HG02885 (cell line): ENCODE measurements at regions not wholly inside any gene's neighbourhood (a gene's known extent, or its start where the extent isn't known, plus 50 kb on each side); places are given as distances from the start of the nearest gene placed in this dataset.

ENCODE experiments used
- ATAC-seq: cut with Tn5 transposase; IDR thresholded peaks from one replicate; pipeline ENCODE4 v1.9.1; 2021; ENCODE audit warnings: mild to moderate bottlenecking; ENCODE audit not compliant: unreplicated experiment, poor library complexity

DNA sequence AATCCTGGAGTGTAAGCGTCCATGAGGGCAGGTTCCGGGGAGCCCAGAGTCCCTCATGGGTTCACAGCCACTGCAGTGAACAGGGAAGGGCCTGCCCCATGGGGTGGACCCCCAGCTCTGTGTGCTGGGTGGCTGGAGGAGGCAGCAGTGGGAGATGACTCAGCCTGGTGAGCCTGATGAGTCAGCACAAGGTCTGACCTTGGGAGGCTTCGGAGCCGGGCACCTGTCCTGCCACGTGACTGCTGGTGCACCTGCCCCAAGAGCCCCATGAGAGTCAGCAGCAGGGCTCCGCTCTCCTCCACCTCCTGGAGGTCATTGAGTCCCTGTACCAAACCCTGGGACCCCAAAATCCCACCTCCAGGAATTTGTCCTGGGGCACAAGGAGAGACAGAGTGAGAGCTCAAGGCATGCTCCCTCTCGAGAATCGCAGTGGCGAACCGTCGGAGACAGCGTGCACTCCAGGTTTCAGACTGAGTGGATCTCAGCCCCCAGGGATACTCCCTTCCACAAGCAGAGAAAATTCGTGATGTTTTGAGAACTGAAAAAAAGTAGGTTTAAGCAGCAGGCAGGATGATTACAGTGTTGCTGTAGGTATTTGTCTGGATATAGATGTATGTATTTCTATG, 1221.7 kb downstream of the BRD1 start:
- ATAC-seq = no peak

DNA sequence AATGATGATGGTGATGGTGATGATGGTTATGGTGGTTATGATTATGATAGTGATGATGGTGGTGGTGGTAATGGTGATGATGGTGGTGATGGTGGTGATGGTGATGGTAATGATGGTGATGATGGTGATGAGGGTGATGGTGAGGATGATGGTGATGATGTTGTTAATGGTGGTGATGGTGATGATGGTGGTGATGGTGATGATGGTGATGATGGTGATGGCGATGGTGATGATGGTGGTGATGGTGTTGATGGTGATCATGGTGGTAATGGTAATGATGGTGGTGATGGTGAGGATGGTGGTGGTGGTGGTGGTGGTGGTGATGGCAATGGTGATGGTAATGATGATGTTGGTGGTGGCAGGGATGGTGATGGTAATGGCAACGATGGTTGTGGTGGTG, 1222.5 kb downstream of the BRD1 start:
- ATAC-seq = no peak

DNA sequence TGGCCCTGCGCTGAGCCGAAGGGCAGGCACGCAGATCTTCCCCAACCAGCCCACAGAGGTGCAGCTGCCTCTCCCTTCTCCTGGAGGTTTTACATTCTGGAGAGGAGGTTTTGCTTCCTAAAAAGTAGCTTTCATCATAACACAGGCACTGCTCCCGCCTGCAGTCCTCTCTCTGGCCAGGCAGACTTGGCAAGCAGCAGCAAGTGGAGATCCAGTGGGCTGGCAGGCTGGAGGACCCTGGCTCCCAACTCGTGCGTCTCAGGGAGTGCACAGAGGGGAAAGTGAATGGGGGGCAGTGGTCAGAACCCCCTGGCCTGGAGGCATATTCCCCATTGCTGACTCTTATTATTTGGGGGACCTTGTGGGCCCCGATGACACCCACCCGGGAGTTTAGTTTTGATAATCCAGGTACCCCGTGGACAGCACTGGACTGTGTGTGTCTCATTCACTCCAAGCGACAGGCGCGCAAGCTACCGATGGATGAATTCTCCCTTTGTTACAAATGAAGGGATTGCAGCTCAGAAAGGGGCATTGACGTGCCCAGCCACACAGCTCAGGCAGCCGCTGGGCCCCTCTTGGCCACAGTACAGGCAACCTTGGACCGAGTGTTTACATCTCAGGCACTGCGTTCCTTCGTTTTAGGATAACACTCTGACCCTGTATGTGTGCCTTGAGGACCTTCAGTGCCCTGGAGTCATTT, 1223.9 kb downstream of the BRD1 start:
- no peak for ATAC-seq

DNA sequence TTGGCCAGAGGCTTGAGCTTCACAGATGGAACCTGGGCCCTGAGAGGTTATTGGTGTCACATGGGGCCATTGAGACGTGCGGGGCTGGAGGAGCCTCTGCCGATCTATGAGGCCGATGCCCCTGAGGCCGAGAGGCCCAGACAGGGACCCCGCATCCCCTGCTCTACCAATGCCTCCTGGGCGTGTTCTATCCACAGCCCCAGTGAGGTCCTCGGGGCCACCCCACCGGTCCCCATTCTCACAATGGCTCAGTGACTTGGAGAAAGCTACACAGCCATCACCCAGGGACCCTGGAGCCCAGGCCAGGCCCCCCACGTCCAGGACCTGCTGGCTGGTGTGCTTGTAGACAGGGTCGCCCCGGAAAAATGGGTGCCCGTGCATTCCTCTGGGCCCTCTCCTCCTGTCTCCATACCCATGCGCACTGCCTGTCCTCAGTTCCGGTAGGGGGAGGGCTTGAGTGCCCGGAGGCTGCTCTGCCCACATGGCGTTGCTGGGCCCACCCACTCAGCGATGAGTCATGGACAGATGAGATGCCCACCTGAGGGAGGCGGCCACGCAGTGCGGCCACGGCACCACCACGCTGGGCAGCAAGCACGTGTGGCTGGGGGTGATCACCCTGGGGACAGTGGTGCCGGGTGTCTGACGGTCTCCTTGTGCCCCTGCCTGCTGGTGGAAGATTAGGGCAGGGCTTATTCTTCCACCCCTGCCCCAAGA, 1224.7 kb downstream of the BRD1 start:
- ATAC-seq = no peak

DNA sequence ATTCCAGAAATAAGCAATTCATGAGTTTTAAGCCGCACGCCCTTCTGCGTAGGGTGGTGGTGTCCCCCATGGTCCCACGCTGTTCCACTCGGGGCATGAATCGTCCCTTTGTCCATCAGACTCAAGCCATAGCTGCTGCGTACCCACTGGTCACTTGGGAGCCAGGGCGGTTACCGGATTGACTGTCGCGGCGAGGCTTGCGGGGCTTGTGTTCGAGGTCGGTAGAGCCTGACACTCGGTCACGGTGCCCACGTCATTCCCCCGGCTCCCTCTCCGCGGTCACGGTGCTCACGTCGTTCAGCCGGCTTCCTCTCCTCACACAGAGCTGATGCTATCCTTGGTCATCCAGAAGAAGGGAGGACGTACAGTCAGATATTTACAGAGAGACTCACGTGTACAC, 1227.0 kb downstream of the BRD1 start:
- ATAC-seq = no peak

DNA sequence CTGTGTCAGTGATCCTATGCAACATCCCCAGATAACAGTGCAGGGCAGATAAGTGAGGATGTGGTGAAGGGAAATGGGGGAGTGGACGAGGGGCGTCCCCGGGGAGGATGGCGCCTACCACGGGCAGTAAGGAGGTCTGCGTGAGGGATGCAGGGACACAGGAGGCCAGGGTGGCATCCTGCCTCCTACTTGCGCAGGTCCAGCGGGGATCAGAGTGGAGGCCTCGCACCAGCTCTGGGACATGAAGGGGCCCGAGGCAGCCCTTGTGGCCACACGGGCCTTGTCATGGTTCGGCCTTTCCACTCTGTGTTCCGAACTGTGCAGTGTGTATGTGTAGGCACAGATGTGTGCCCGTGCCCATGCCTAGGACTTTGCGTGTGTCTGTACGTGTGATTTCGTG, 1227.5 kb downstream of the BRD1 start:
- ATAC-seq = no peak

DNA sequence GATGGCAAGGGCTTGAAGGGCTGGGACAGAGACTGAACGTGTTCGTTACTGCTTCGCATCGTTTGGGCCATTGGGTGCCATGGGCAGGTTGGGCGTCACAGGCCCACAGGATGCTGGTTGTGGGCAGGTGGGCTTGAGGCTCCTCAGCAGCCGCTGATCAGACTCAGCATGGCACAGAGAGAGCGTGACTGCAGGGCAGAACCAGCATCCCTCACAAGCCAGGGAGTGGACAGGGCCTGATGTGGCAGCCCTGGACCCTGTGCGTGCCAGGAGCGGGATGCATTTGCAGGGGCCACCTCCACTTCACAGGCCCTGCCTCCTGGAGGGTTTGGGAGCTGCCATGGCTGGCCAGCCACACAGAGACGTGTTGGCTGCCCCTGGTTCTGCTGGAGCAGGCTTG, 1228.3 kb downstream of the BRD1 start:
- no peak for ATAC-seq

DNA sequence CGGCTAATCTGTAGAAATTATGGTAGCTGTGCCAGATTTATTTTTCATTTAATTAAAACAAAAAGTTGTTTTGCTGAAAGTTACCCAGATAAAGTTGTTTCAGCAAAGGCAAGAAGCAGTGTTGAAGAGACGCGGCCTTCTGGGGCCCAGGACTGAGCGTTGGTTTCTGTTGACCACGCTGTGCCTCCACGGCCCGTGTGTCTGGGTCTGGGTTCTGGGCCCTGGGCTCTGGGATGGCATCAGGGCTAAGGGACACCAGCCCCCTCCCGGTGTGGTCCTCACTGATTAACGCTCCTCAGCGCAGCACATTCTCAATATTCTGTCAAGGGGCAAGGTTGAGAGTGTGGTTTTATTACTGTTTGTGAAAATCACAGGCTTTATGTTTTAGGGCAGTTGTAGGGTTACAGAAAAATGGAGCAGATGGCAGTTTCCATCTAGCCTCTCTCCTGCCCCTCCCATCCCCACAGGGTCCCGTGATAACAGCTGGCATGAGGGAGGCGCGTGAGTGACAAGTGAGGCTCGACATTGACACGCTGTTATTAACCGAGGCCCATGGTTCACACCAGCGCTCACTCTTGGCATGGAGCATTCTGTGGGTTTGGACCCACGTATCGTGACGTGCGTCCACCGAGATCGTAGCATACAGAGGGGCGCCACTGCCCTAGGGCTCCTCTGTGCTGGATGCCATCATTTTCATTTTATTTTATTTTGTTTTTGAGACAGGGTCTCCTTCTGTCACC, 1231.4 kb downstream of the BRD1 start:
- no peak for ATAC-seq

DNA sequence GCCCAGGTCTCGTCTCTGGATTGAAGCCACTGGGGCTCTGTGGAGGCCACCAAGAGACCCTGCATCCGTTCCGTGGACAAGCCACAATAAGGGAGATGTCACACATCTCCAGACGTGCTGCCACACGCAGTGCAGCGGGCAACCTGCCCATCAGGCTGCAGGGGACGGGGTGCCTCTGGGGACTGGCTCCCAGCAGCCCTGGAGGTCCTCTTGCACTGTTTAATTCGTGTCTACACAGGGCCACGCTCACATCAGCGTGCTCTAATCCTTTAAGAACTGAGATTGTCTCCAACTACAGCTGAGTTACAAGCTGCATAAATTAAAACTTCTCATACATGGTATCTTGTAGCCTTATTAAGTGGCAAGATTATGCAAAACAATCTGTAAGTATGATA, 1232.2 kb downstream of the BRD1 start:
- ATAC-seq = no peak

DNA sequence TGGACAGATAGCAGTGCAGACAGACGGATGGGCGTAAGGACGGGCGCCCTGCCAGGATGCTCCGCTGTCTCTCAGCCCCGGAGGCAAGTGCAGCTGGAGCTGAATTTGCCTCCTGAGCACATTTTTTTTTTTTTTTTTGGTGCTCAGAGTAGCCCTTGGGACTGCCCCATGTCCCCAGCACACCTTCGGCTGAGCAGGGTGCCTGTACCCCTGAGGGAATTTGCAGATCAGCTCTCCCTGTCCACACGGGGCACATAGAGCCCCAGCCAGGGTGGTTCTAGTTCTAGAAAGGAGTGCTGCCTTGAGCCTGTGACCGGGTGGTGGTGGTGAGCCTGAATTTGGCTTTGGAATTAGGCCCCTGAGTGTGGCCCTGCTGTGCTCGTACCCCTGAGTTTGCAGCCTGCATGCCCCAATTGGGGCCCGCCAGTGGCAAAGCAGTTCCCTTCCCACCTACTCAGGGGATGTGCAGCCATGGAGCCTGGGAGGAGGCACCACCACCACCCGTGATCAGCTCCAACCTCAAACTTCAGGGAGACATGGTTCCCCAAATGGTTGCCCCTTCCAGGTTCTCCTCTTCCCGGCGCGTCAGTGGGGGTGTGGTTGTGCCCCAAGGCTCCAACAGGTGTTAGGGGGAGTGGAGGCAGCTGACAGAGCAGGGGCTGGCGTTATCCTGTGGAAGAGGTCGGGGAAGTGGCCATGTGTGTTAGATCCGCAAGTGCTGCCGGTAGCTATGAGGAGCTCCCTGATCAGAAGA, 1232.7 kb downstream of the BRD1 start:
- no peak for ATAC-seq

DNA sequence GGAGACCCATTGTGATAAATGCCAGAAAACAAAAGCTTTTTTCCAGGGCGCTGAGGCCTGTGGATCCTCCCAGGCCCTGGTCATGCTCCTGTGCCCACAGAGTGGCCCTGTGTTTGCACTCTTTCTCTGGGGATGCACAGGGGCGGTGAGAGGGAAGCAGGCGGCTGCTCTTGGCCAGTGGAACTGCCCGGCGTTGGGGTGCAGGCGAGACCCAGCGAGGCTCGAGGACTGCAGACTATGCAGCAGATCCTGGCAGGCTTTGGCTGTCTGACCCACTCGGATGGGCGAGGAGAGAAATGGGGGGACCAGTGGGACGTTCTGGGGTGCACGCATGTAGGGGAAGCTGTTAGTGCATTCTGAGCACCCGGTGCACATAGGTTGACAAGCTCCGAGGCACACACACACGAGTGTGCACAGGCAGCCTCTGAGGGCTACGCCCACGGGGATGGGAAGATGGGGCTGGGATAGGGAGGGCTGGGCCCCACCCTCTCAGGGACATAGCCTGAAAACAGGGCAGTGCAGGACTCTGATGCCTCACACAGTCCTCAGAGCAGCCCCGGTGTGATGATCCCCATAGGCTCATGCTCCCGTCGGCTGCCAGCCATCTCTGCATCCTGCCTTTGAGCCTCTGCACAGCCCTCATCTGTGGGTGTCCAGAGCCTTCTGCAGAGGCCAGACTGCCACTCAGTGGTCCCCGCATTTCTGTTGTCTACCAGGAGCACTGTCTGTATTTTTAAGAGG, 1233.5 kb downstream of the BRD1 start:
- no peak for ATAC-seq

DNA sequence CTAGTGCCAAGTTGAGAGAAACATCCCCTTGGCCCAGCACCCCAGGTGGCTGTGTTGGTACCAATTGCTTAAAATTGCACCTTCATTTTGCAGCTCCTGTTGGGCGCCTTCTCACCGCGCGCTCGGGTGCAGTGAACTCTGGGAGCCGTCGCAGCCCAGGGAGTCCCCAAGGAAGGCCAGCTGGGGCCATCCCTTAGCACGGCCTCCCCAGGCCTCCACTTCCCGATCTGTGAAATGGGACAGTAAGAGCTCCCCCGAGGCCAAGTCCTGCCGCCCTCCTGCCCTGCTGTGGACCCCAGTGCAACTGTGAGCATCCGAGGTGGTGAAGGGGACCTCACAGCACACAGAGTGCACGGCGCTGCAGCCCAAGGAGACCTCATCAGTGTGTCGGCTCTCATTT, 1234.1 kb downstream of the BRD1 start:
- no peak for ATAC-seq

DNA sequence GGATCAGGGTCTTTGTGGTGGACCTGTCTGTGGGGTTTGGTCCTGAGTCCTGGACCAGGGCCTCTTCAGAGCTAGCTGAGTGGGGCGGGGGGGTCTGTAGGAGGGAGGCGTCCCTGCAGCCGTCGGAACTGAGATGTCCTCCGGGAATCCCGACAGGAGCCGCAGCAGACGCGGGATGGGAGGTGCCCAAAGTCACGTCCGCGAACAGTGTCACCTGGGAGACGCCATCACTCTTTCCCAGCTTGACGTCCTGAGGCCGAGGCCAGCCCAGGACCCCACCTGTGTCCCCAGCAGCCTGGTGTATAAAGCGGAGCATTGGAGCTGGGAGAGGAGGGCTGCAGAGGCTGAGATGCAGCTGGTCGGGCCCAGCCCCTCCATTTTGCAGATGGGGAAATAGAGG, 1234.7 kb downstream of the BRD1 start:
- no peak for ATAC-seq

DNA sequence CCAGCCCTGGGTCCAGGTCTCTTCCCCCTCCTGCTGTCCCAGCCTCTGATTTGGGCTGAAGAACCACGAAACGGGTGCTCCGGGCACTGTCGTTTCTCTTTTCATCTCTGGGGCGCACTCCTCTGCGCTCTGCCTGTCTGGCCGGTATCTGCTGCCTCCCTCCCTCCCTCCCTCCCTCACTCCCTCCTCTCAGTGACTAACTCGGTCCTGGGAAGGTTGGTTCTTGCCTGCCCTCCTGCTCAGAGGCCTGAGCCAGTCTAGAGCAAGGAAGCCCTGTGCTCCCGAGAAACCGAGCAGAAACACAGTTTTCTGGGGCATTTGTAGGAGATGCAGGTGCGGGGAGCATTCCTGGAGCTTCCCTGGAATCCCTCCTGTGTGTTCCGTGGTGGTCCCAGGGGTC, 1235.2 kb downstream of the BRD1 start:
- no peak for ATAC-seq

DNA sequence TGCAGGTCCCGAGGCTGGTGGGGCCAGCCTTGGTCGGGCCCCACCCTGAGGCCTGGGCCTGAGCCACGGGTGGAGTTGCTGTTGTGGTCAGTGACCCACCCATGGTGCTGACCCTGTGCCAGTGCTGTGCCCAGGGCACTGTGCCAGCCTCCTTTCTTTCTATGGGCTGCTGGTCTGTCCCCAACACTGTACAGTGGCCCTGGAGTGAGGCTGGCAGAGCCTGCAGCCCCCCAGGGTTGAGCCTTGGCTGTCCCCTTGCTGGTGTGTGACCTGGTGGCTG, 1235.7 kb downstream of the BRD1 start:
- no peak for ATAC-seq

DNA sequence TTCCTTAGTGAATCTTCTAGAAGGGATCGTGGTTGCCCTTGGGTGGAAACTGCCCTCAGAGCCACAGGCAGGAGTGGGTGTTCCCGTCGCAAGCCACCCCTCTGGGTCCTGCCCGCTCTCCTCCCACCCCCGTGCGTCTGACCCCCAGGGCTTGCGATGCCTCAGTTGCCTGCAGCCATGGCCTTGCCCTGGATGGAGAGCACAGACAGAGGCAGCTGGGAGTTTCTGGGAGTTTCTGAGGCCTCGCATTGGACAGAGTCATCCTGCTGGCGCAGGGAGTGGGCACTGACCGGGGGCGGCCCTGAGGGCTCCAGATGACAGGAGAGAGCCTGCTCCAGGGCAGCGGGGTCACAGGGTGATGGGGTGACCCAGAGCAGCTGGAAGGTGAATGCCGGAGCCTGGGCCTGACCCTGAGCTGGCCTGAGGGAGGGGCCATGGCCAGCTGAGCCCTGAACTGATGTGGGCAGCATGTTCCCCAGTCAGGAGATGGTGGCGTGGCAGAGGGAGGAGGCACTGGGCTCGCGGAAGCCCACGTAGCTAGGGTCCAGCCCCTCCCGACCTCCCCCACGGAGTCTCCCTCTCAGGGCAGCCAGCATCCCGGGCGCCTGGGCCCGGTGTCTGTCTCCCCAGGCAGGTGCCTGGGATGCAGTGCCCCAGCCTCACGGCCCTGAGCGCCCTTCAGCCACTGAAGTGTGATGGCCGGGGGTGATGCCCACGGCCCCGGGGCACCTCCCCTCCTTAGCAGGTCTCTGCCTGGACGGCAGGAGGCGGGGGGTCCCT, 1236.2 kb downstream of the BRD1 start:
- no peak for ATAC-seq

DNA sequence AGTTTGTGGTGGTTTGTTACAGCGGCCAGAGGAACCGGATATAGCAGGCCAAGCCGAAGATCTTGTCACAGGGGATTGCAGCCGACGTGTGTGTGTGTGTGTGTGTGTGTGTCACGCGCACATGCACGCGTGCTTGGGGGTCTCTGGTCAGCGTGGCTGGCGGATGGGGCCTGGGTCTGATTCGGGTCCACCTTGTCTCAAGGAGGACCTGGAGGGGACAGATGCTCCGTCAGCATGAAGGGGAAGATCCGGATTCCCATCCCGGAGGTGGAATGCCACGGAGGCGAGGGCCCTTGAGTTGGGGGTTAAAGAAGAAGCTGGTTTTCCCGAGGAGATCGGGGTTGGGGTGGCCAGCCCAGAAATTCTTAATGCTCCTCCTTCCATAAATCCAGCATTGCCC, 1237.8 kb downstream of the BRD1 start:
- ATAC-seq = no peak

DNA sequence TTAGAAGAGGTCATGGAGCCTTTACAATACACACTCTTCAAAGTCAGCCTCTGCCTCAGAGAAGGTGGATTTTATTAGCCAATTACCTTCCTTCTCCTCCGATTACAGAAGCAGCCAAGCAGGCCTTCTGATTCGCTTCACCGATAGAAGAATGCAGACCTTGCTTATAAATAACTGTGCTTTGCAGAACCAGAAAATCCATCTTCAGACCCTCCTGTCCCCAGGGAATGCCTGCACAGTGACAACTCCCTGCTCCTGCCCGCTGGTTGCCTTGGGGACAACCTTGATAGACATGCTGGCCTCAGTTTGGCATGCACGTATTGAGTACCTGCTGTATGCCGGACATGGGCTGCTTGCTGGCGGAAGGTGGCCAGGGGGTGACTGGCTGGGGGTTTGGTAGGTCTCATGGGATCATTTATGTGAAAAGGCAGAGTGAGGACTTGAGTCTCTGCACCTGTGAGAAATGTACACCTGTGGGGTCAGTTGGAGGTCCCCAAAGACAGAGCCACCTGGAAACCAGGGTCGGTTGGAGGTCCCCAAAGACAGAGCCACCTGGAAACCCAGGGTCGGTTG, 1238.7 kb downstream of the BRD1 start:
- ATAC-seq = no peak
